GM12891 (cell line): ENCODE measurements at regions not wholly inside any gene's neighbourhood (a gene's known extent, or its start where the extent isn't known, plus 50 kb on each side); places are given as distances from the start of the nearest gene placed in this dataset.

Experiments
- DNase-seq: peaks from one replicate; pipeline ENCODE4 v3.0.0; 2011; ENCODE audit warnings: low spot score; ENCODE audit not compliant: insufficient read length
- FAIRE-seq: peaks from 2 replicates; lab custom pipeline; 2011; peaks lifted over from hg19 to GRCh38; lab: Jason Lieb, UNC
- PAX5 ChIP-seq: IDR thresholded peaks from 2 replicates; pipeline ENCODE4 v1.6.1; 2011; ENCODE audit warnings: low read length, moderate library complexity, mild to moderate bottlenecking; ENCODE audit not compliant: insufficient read depth, severe bottlenecking
- POLR2A ChIP-seq: IDR thresholded peaks from 2 replicates; pipeline ENCODE4 v1.6.1; 2011; ENCODE audit warnings: low read depth, low read length, control low read depth
- POLR2AphosphoS5 ChIP-seq: IDR thresholded peaks from 2 replicates; pipeline ENCODE4 v1.6.1; 2011; ENCODE audit warnings: low read depth, low read length, control low read depth
- POU2F2 ChIP-seq: IDR thresholded peaks from 2 replicates; pipeline ENCODE4 v1.6.1; 2011; ENCODE audit warnings: low read depth, mild to moderate bottlenecking, control low read depth, low read length, moderate library complexity
- SPI1 ChIP-seq: IDR thresholded peaks from 2 replicates; pipeline ENCODE4 v1.6.1; 2011; ENCODE audit warnings: low read depth, low read length, control low read depth
- TAF1 ChIP-seq: IDR thresholded peaks from 2 replicates; pipeline ENCODE4 v1.6.1; 2011; ENCODE audit warnings: low read depth, low read length, control low read depth

GRCh38 chr4:32436816-32437215 is 1716.6 kb downstream of the PCDH7 start:
- no peak for FAIRE-seq
- TF ChIP-seq POU2F2 (no peak), POLR2AphosphoS5 (no peak), TAF1 (no peak), POLR2A (no peak), PAX5 (no peak), SPI1 (no peak)
- no peak for DNase-seq

DNA sequence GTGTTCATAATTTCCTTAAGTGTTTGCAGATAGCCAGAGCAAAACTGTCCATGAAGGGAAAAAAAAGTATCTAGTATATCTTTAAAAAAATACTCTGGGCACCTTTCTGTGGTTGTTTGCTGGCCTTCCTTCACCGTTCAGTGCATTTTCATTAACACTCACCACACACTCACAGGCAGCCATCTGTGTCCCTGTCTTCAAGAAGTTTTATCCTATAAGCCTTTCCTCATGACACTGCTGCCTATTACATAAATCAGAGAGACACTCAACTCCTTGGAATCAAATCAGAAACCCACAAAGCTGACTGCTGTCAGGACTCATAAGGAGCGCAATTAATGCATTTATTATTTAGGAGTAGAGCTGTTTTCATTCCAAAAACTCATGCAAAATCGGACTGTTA is 1720.2 kb downstream of the PCDH7 start:
- FAIRE-seq (no peak), DNase-seq (no peak)
- TF ChIP-seq POLR2AphosphoS5 (no peak), POU2F2 (no peak), POLR2A (no peak), SPI1 (no peak), TAF1 (no peak), PAX5 (no peak)

- FAIRE-seq (no peak), DNase-seq (no peak)
- TF ChIP-seq POU2F2 (no peak), POLR2AphosphoS5 (no peak), TAF1 (no peak), PAX5 (no peak), POLR2A (no peak), SPI1 (no peak)
Observed at GRCh38 chr4:32454482-32454881, 1734.3 kb downstream of the PCDH7 start.

GRCh38 chr4:32455231-32455630 is 1735.1 kb downstream of the PCDH7 start:
- no peak for TF ChIP-seq SPI1
- no peak for TF ChIP-seq POLR2AphosphoS5
- no peak for TF ChIP-seq POLR2A
- TF ChIP-seq POU2F2 = no peak
- no peak for TF ChIP-seq PAX5
- no peak for TF ChIP-seq TAF1
- FAIRE-seq = no peak
- no peak for DNase-seq

- DNase-seq = no peak
- no peak for TF ChIP-seq TAF1
- no peak for TF ChIP-seq POLR2AphosphoS5
- no peak for TF ChIP-seq SPI1
- no peak for TF ChIP-seq POLR2A
- no peak for TF ChIP-seq PAX5
- TF ChIP-seq POU2F2 = no peak
- FAIRE-seq = no peak
Observed at GRCh38 chr4:32460972-32461371, 1740.8 kb downstream of the PCDH7 start.

- DNase-seq = no peak
- no peak for FAIRE-seq
- TF ChIP-seq POLR2AphosphoS5 (no peak), TAF1 (no peak), POLR2A (no peak), SPI1 (no peak), PAX5 (no peak), POU2F2 (no peak)
Observed at GRCh38 chr4:32462944-32463343, 1742.8 kb downstream of the PCDH7 start.

GRCh38 chr4:32470087-32470585 is 1750.0 kb downstream of the PCDH7 start:
- FAIRE-seq (no peak), DNase-seq (no peak)
- no peak for TF ChIP-seq POU2F2
- no peak for TF ChIP-seq SPI1
- no peak for TF ChIP-seq POLR2A
- no peak for TF ChIP-seq POLR2AphosphoS5
- TF ChIP-seq PAX5 = no peak
- no peak for TF ChIP-seq TAF1

DNA sequence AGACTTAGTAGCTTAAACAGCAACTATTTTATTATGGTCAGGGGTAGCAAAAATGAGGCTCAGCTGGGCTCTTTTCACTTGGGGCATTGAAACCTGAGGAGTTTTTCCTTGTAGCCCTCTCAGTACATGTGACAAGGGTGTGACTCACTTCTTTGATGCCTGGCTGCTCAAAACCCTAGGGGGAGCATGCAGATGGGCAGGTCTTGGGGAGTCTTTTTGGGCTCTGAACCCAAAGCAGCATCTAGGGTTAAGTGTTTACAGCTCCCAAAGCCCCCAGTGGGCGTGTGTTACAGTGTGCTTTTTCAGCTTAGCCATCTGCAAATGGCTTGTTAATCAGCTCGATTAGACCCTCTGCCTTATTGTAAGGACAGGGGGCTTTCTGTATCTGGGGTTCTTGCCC is 1752.7 kb downstream of the PCDH7 start:
- no peak for DNase-seq
- no peak for FAIRE-seq
- TF ChIP-seq POU2F2 (no peak), TAF1 (no peak), POLR2A (no peak), PAX5 (no peak), SPI1 (no peak), POLR2AphosphoS5 (no peak)

DNA sequence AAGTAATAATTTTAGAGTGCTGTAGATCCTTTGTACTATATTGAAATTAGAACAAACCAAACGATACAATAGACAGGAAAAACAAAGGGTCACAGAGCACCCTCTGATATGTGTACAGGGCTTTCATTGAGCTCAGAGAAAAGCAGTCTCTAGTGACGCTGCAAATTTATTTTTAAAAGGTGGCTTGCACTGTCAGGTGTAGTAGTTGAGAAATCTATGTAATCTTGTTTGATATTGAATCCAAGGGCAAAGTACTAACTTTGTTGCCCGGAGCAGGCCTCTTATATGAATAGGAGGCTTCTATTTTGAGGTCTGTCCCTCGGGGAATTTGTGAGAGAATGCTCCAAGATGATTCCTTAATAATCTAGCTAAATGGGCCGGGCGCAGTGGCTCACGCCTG is 1755.5 kb downstream of the PCDH7 start:
- DNase-seq (no peak), FAIRE-seq (no peak)
- TF ChIP-seq SPI1 (no peak), PAX5 (no peak), POU2F2 (no peak), TAF1 (no peak), POLR2A (no peak), POLR2AphosphoS5 (no peak)

DNA sequence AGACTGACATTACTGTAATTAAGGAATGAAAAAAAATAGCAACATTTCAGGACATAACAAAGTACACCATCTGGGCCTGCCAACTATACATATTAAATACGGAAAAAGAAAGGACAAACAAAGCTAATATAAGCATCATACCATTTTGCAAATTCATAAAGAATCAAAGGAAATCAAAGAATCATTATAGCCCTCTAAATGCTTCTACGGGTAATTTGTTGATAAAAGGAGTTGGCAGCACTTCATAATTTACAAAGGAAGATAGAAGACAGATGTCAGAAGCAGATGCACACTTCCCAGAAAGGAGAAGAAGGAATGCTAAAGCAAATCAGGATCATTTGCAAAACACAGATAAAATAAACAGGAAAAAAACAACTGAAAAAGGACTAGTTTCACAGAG is 1757.3 kb downstream of the PCDH7 start:
- no peak for DNase-seq
- TF ChIP-seq POLR2AphosphoS5 (no peak), POU2F2 (no peak), PAX5 (no peak), TAF1 (no peak), POLR2A (no peak), SPI1 (no peak)
- no peak for FAIRE-seq
